Nephron (organoid): ENCODE measurements at regions not wholly inside any gene's neighbourhood (a gene's known extent, or its start where the extent isn't known, plus 50 kb on each side); places are given as distances from the start of the nearest gene placed in this dataset.

Experiments
- H3K27ac Mint-ChIP-seq, 3 experiments: 2 replicates each; pipeline ENCODE4 v1.8.0; 2020; ENCODE audit warnings: mixed read lengths in 3 of 3, mild to moderate bottlenecking in 2 of 3, moderate library complexity in 1 of 3
- H3K27me3 Mint-ChIP-seq: 2 replicates; pipeline ENCODE4 v1.8.0; 2021; ENCODE audit warnings: low read depth, mild to moderate bottlenecking, moderate library complexity, mixed read lengths
- H3K36me3 Mint-ChIP-seq: 2 replicates; pipeline ENCODE4 v1.8.0; 2020; ENCODE audit warnings: low read depth, mixed read lengths
- H3K4me1 Mint-ChIP-seq: 2 replicates; pipeline ENCODE4 v1.8.0; 2020; ENCODE audit warnings: mixed read lengths
- H3K4me3 Mint-ChIP-seq, 3 experiments: 2 replicates each; pipeline ENCODE4 v1.8.0; 2020; ENCODE audit warnings: mild to moderate bottlenecking in 3 of 3, mixed read lengths in 3 of 3, moderate library complexity in 2 of 3
- H3K9me3 Mint-ChIP-seq: 2 replicates; pipeline ENCODE4 v1.8.0; 2020; ENCODE audit warnings: mixed read lengths
- CTCF ChIP-seq, 3 experiments: fragments of 200-600 bp; sonication (generic); IDR thresholded peaks; one replicate each; pipeline ENCODE4 v1.5.0; 2021; ENCODE audit warnings: antibody characterized with exemption in 3 of 3; ENCODE audit not compliant: unreplicated experiment in 3 of 3

- H3K4me1 Mint-ChIP-seq = peaks cover 27% of the 10 kb centered on the region
- no peak for TF ChIP-seq CTCF (IDR thresholded peaks at IDR 0.05; ENCODE audit: unreplicated experiment in 3 of 3)
- H3K27ac Mint-ChIP-seq = peak overlapping the region in 1 of 3 experiments; percentile 55
- H3K36me3 Mint-ChIP-seq = no peaks in the 10 kb centered on the region
- H3K27me3 Mint-ChIP-seq = peaks cover 4% of the 10 kb centered on the region
- no peaks in the 10 kb centered on the region for H3K9me3 Mint-ChIP-seq
- H3K4me3 Mint-ChIP-seq = no peak overlapping the region
Measured at GRCh38 chr6:130513770-130514169, 148.0 kb downstream of the TMEM200A start.

GRCh38 chr6:130514712-130515111, 148.9 kb downstream of the TMEM200A start:
- H3K36me3 Mint-ChIP-seq = no peaks in the 10 kb centered on the region
- no peak overlapping the region for H3K4me3 Mint-ChIP-seq
- H3K4me1 Mint-ChIP-seq = peaks cover 27% of the 10 kb centered on the region
- no peak overlapping the region for H3K27ac Mint-ChIP-seq
- TF ChIP-seq CTCF (IDR thresholded peaks at IDR 0.05; ENCODE audit: unreplicated experiment in 3 of 3) = no peak
- peaks cover 4% of the 10 kb centered on the region for H3K27me3 Mint-ChIP-seq
- H3K9me3 Mint-ChIP-seq = no peaks in the 10 kb centered on the region

DNA sequence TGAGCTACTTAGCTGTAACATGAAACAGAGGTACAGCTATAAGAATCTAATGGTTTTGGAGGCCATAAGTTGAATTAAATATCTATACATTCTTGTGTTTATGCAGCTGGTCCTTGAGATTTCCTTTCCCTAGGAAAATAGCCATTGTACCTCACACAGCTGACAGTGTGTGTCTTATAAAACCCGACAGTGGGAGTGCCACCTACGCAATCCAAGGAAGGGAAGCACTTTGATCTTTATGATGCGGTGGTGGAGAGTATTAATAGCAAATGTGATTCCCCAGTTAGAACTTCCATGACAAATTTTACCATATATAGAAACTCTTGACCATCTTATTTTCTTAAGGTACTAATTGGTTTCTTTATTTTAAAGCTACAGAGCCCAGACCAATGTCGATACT, 149.5 kb downstream of the TMEM200A start:
- no peak overlapping the region for H3K4me3 Mint-ChIP-seq
- H3K9me3 Mint-ChIP-seq = no peaks in the 10 kb centered on the region
- peaks cover 27% of the 10 kb centered on the region for H3K4me1 Mint-ChIP-seq
- H3K27ac Mint-ChIP-seq = no peak overlapping the region
- no peak for TF ChIP-seq CTCF (IDR thresholded peaks at IDR 0.05; ENCODE audit: unreplicated experiment in 3 of 3)
- no peaks in the 10 kb centered on the region for H3K36me3 Mint-ChIP-seq
- H3K27me3 Mint-ChIP-seq = peaks cover 4% of the 10 kb centered on the region

- Mint-ChIP-seq H3K4me1 (peaks cover 27% of the 10 kb centered on the region), H3K36me3 (no peaks in the 10 kb centered on the region), H3K27me3 (peaks cover 4% of the 10 kb centered on the region), H3K27ac (no peak overlapping the region), H3K4me3 (no peak overlapping the region), H3K9me3 (no peaks in the 10 kb centered on the region)
- TF ChIP-seq CTCF (IDR thresholded peaks at IDR 0.05; ENCODE audit: unreplicated experiment in 3 of 3) = no peak
Measured at GRCh38 chr6:130516604-130517003, 150.8 kb downstream of the TMEM200A start.

DNA sequence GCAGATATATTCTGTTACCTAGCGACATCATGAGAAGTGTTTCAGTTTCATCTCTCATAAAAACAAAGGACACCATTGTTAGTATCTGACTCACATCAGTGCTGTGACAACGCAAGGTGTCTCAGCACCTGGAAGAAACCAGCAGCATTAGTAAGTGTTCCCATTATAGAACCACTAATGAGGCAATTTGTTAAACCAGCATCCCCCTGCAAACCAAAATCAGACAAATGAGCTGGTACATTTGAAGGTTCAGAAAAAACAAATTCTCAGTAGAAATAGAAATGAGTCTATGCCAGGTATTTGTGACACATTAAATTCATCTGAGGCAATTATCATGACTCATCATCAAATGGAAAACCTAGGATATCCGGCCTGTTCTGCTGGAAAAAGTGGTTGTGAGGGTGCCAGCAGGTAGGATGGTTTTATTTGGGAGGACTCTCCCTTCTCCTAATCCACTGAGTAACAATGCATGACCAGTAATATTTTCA, 151.7 kb downstream of the TMEM200A start:
- TF ChIP-seq CTCF (IDR thresholded peaks at IDR 0.05; ENCODE audit: unreplicated experiment in 3 of 3) = no peak
- H3K27ac Mint-ChIP-seq = no peak overlapping the region
- peaks cover 27% of the 10 kb centered on the region for H3K4me1 Mint-ChIP-seq
- no peaks in the 10 kb centered on the region for H3K9me3 Mint-ChIP-seq
- H3K36me3 Mint-ChIP-seq = no peaks in the 10 kb centered on the region
- H3K4me3 Mint-ChIP-seq = no peak overlapping the region
- H3K27me3 Mint-ChIP-seq = peaks cover 4% of the 10 kb centered on the region

DNA sequence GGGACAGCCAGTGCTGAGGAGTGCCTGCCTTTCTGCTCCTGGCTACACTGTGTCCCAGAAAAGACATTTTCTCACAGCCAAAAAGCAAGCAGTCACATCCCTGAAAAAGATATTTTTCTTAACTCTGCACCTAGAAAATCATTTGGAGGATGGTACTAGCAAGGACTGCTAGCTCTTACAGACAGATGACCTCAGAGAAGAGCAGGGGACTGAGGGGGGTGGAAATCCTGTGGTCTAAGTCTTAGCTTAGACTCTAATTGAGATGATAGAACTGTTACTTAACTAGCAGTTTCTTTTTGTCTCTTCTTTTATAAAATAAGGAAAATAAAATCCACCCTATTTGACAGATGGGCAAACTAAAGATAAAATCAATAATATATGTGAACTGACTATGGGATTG, 152.8 kb downstream of the TMEM200A start:
- no peak for TF ChIP-seq CTCF (IDR thresholded peaks at IDR 0.05; ENCODE audit: unreplicated experiment in 3 of 3)
- peaks cover 4% of the 10 kb centered on the region for H3K27me3 Mint-ChIP-seq
- H3K4me3 Mint-ChIP-seq = no peak overlapping the region
- peaks cover 24% of the 10 kb centered on the region for H3K4me1 Mint-ChIP-seq
- H3K27ac Mint-ChIP-seq = no peak overlapping the region
- no peaks in the 10 kb centered on the region for H3K9me3 Mint-ChIP-seq
- no peaks in the 10 kb centered on the region for H3K36me3 Mint-ChIP-seq
